GM12878 (cell line): ENCODE measurements at regions not wholly inside any gene's neighbourhood (a gene's known extent, or its start where the extent isn't known, plus 50 kb on each side); places are given as distances from the start of the nearest gene placed in this dataset.

ENCODE experiments used
- ATAC-seq: fragments of 200-7000 bp; cut with Tn5 transposase; 3 replicates; pipeline ENCODE4 v1.9.1; 2020; ENCODE audit warnings: mild to moderate bottlenecking, moderate library complexity
- BruUV-seq: library from RNA; stranded (reverse); fragments of 400-500 nt; replicated peaks from 2 replicates; lab custom pipeline; 2021; lab: Mats Ljungman, UMichigan
- CTCF ChIA-PET: fragments of 300-600 bp; sonication (Branson Sonifier 250); formaldehyde crosslinking; extraction: SDS; loops from one replicate; lab custom pipeline; 2021; ENCODE audit warnings: inconsistent platforms; lab: Yijun Ruan, JAX
- POLR2A ChIA-PET: fragments of 350-600 bp; formaldehyde crosslinking; extraction: SDS; loops from one replicate; lab custom pipeline; 2021; ENCODE audit warnings: inconsistent platforms; lab: Charles Lee
- RAD21 ChIA-PET: fragments of 300-600 bp; sonication (Branson Sonifier 250); formaldehyde crosslinking; loops from one replicate; lab custom pipeline; 2023; ENCODE audit warnings: antibody characterized with exemption; ENCODE audit not compliant: unreplicated experiment; lab: Charles Lee
- SMC1A ChIA-PET: fragments of 300-600 bp; sonication (Branson Sonifier 250); formaldehyde crosslinking; loops from one replicate; lab custom pipeline; 2023; ENCODE audit not compliant: unreplicated experiment, uncharacterized antibody; lab: Charles Lee
- DNase-seq: peaks from one replicate; pipeline ENCODE4 v3.0.0-alpha.2; 2011; ENCODE audit warnings: low read depth, low spot score
- FAIRE-seq: peaks from 3 replicates; lab custom pipeline; 2011; peaks lifted over from hg19 to GRCh38; lab: Jason Lieb, UNC
- H2AFZ ChIP-seq: 2 replicates; pipeline ENCODE4 v1.6.0; 2011; ENCODE audit warnings: low read depth, low read length, control low read depth; ENCODE audit not compliant: control insufficient read depth
- H3K27ac ChIP-seq: 2 replicates; pipeline ENCODE4 v1.5.1; 2011; ENCODE audit warnings: control low read depth; ENCODE audit not compliant: control insufficient read depth, insufficient read depth
- H3K27me3 ChIP-seq, 2 experiments: replicated peaks in 1 of 2; 2 replicates each; pipeline versions ENCODE4 v1.6.0 to v1.6.1; 2011; ENCODE audit warnings: low read length in 1 of 2; ENCODE audit not compliant: control insufficient read depth in 2 of 2, insufficient read depth in 2 of 2
- H3K36me3 ChIP-seq, 2 experiments: 2 replicates each; pipeline ENCODE4 v1.5.1; 2011; ENCODE audit warnings: low read length in 1 of 2; ENCODE audit not compliant: control insufficient read depth in 2 of 2, insufficient read depth in 2 of 2
- H3K4me1 ChIP-seq: 2 replicates; pipeline ENCODE4 v1.6.1; 2011; ENCODE audit warnings: mild to moderate bottlenecking, low read length, moderate library complexity, mixed read lengths; ENCODE audit not compliant: control insufficient read depth, insufficient read depth
- H3K4me2 ChIP-seq: 2 replicates; pipeline ENCODE4 v1.6.0; 2011; ENCODE audit warnings: control low read depth; ENCODE audit not compliant: control insufficient read depth, insufficient read depth
- H3K4me3 ChIP-seq: fragments of 200-600 bp; sonication (generic); 2 replicates; pipeline ENCODE4 v1.5.1; 2016
- H3K79me2 ChIP-seq: 2 replicates; pipeline ENCODE4 v1.6.0; 2011; ENCODE audit warnings: low read length; ENCODE audit not compliant: control insufficient read depth, insufficient read depth
- H3K9ac ChIP-seq: 2 replicates; pipeline ENCODE4 v1.8.0; 2011; ENCODE audit warnings: low read length, control low read depth, mixed read lengths; ENCODE audit not compliant: control insufficient read depth, insufficient read depth
- H3K9me3 ChIP-seq: replicated peaks from 3 replicates; pipeline ENCODE4 v1.5.1; 2011; ENCODE audit warnings: mild to moderate bottlenecking, low read length; ENCODE audit not compliant: control insufficient read depth, insufficient read depth
- H4K20me1 ChIP-seq: 2 replicates; pipeline ENCODE4 v1.6.0; 2011; ENCODE audit not compliant: control insufficient read depth, insufficient read depth
- ATF7 ChIP-seq: fragments of 450-650 bp; IDR thresholded peaks from 2 replicates; pipeline ENCODE4 v1.6.1; 2016; ENCODE audit warnings: low read depth, mild to moderate bottlenecking
- BACH1 ChIP-seq: fragments of 450-650 bp; IDR thresholded peaks from 2 replicates; pipeline ENCODE4 v1.6.1; 2017; ENCODE audit warnings: mild to moderate bottlenecking, borderline replicate concordance
- CEBPB ChIP-seq, 2 experiments: fragments of 150-350 bp in 1 of 2; IDR thresholded peaks; 2 replicates each; pipeline ENCODE4 v1.6.1; 2012 to 2014; ENCODE audit warnings: low read depth in 2 of 2, low read length in 2 of 2, borderline replicate concordance in 1 of 2, inconsistent platforms in 1 of 2
- CHD4 ChIP-seq: fragments of 200-600 bp; sonication (generic); IDR thresholded peaks from 2 replicates; pipeline ENCODE4 v1.6.1; 2016; ENCODE audit warnings: mild to moderate bottlenecking
- CREB1 ChIP-seq: IDR thresholded peaks from 2 replicates; pipeline ENCODE4 v1.6.1; 2012; ENCODE audit warnings: low read depth, mild to moderate bottlenecking, inconsistent platforms
- GATAD2B ChIP-seq: fragments of 450-650 bp; conservative IDR thresholded peaks from 2 replicates; pipeline ENCODE4 v1.6.1; 2017; ENCODE audit warnings: low read depth, mild to moderate bottlenecking, moderate library complexity
- IKZF1 ChIP-seq: fragments of 450-650 bp; conservative IDR thresholded peaks from 2 replicates; pipeline ENCODE4 v1.6.1; 2017; ENCODE audit warnings: antibody characterized with exemption, mild to moderate bottlenecking
- IRF4 ChIP-seq: IDR thresholded peaks from 2 replicates; pipeline ENCODE4 v1.6.1; 2011; ENCODE audit warnings: low read depth, low read length
- JUND ChIP-seq: IDR thresholded peaks from 2 replicates; pipeline ENCODE4 v1.6.1; 2012; ENCODE audit warnings: low read depth, mild to moderate bottlenecking, low read length, improper control_type of control experiment, moderate library complexity
- NFXL1 ChIP-seq: fragments of 450-650 bp; IDR thresholded peaks from 2 replicates; pipeline ENCODE4 v1.6.1; 2017; ENCODE audit warnings: antibody characterized with exemption, mild to moderate bottlenecking, borderline replicate concordance
- NRF1 ChIP-seq: conservative IDR thresholded peaks from 2 replicates; pipeline ENCODE4 v1.6.1; 2011; ENCODE audit warnings: mild to moderate bottlenecking, low read depth, low read length, improper control_type of control experiment
- SREBF2 ChIP-seq: IDR thresholded peaks from 2 replicates; pipeline ENCODE4 v1.6.1; 2012; ENCODE audit warnings: mild to moderate bottlenecking, low read length
- SRF ChIP-seq, 2 experiments: IDR thresholded peaks; 2 replicates each; pipeline ENCODE4 v1.6.1; 2011; ENCODE audit warnings: low read depth in 2 of 2, low read length in 2 of 2, mild to moderate bottlenecking in 1 of 2, moderate library complexity in 1 of 2
- TCF3 ChIP-seq: IDR thresholded peaks from 2 replicates; pipeline ENCODE4 v1.6.1; 2012; ENCODE audit warnings: low read depth, mild to moderate bottlenecking, low read length, borderline replicate concordance; ENCODE audit not compliant: insufficient read depth
- ZBTB33 ChIP-seq: fragments of 450-650 bp; IDR thresholded peaks from 2 replicates; pipeline ENCODE4 v1.6.1; 2017; ENCODE audit warnings: mild to moderate bottlenecking
- ZSCAN29 ChIP-seq: fragments of 450-650 bp; IDR thresholded peaks from 2 replicates; pipeline ENCODE4 v1.6.1; 2017; ENCODE audit warnings: mild to moderate bottlenecking, moderate library complexity
- WGBS: methylation state at CpG from one replicate; pipeline ENCODE4 v1.1.6; 2016; ENCODE audit warnings: low lambda C conversion rate; ENCODE audit not compliant: insufficient replicate concordance, insufficient coverage; ENCODE audit errors: missing lambda C conversion rate; 5-methylcytosine and 5-hydroxymethylcytosine counted together
- in situ Hi-C: fragments of 300-500 bp; cut with MboI; formaldehyde crosslinking; loops from 9 replicates; pipeline ENCODE4 v1.14.3; 2018; ENCODE audit warnings: mixed read lengths
- intact Hi-C: fragments of 100-400 bp; cut with micrococcal nuclease; formaldehyde crosslinking; loops from one replicate; pipeline ENCODE4 v1.14.2; 2022; ENCODE audit not compliant: unreplicated experiment

GRCh38 chr10:100670368-100670767 lies 75.0 kb upstream of the PAX2 start:
- no peaks in the 10 kb centered on the region for H3K4me1 ChIP-seq
- no peak overlapping the region for H3K9ac ChIP-seq
- H3K27me3 ChIP-seq = peaks cover 7 to 16% of the 10 kb centered on the region in 2 experiments
- H3K27ac ChIP-seq = no peak overlapping the region
- intact Hi-C loops = loop anchor here (5.0 kb wide), 1 partner anchor 108 kb away; no protein-coding TSS in a partner anchor
- H4K20me1 ChIP-seq = no peaks in the 10 kb centered on the region
- ChIA-PET POLR2A (no interaction called here), SMC1A (no interaction called here), RAD21 (interaction anchor here (0.7 to 2.3 kb wide), 2 partner anchors 208 to 240 kb away, joined by 3 to 4 read pairs; no protein-coding TSS in a partner anchor), CTCF (interaction anchor here (0.6 to 3.6 kb wide), 6 partner anchors 57 to 218 kb away, joined by 3 to 23 read pairs (median 6); no protein-coding TSS in a partner anchor)
- DNase-seq (no peak), FAIRE-seq (no peak), ATAC-seq (0 out of 3 replicates have a peak, but pooled peaks have one; percentile 12)
- H3K9me3 ChIP-seq = no peaks in the 10 kb centered on the region
- WGBS = 32% methylated on average over 4 of the region's 6 CpGs
- BruUV-seq = no TSS peak
- H2AFZ ChIP-seq = no peak overlapping the region
- no peaks in the 10 kb centered on the region for H3K79me2 ChIP-seq
- in situ Hi-C loops = loop anchor here (5.0 kb wide), 2 partner anchors 72 to 202 kb away; no protein-coding TSS in a partner anchor
- no peak overlapping the region for H3K4me3 ChIP-seq
- no peak for TF ChIP-seq CHD4
- TF ChIP-seq SREBF2 = no peak
- H3K36me3 ChIP-seq = no peaks in the 10 kb centered on the region
- H3K4me2 ChIP-seq = no peak overlapping the region

GRCh38 chr10:100670828-100671479 lies 74.4 kb upstream of the PAX2 start:
- H3K4me1 ChIP-seq = no peaks in the 10 kb centered on the region
- H3K27ac ChIP-seq = no peak overlapping the region
- no TSS peak for BruUV-seq
- RAD21 ChIA-PET = interaction anchor here (0.7 to 2.3 kb wide), 2 partner anchors 207 to 241 kb away, joined by 3 to 4 read pairs; no protein-coding TSS in a partner anchor
- no peak overlapping the region for H3K9ac ChIP-seq
- peaks cover 7 to 16% of the 10 kb centered on the region in 2 experiments for H3K27me3 ChIP-seq
- H3K79me2 ChIP-seq = no peaks in the 10 kb centered on the region
- no peak overlapping the region for H2AFZ ChIP-seq
- peak; percentile 100 for ATAC-seq
- POLR2A ChIA-PET = no interaction called here
- no peak overlapping the region for H3K4me3 ChIP-seq
- 17% methylated on average over 31 of the region's 54 CpGs for WGBS
- SMC1A ChIA-PET = no interaction called here
- intact Hi-C loops (loop anchor here (1.0 to 5.0 kb wide), 4 partner anchors 72 to 207 kb away; no protein-coding TSS in a partner anchor), in situ Hi-C loops (loop anchor here (5.0 kb wide), 2 partner anchors 71 to 201 kb away; no protein-coding TSS in a partner anchor)
- CTCF ChIA-PET = interaction anchor here (0.6 to 3.6 kb wide), 7 partner anchors 57 to 343 kb away, joined by 3 to 23 read pairs (median 5); no protein-coding TSS in a partner anchor
- no peaks in the 10 kb centered on the region for H3K36me3 ChIP-seq
- no peak for FAIRE-seq
- no peaks in the 10 kb centered on the region for H3K9me3 ChIP-seq
- DNase-seq = no peak
- no peaks in the 10 kb centered on the region for H4K20me1 ChIP-seq
- H3K4me2 ChIP-seq = no peak overlapping the region
- TF ChIP-seq CREB1 = no peak
- TF ChIP-seq NRF1 = no peak
- no peak for TF ChIP-seq ATF7
- peak; percentile 22; the same call in 1 of the 2 replicates for TF ChIP-seq BACH1
- no peak for TF ChIP-seq IRF4
- no peak for TF ChIP-seq ZBTB33
- TF ChIP-seq CEBPB (IDR thresholded peaks at IDR 0.05; ENCODE audit: borderline replicate concordance in 1 of 2, low read depth in 2 of 2, low read length in 2 of 2) = no peak
- peak; percentile 40; the same call in 1 of the 2 replicates for TF ChIP-seq GATAD2B
- TF ChIP-seq TCF3 = no peak
- no peak for TF ChIP-seq JUND
- TF ChIP-seq NFXL1 = 0 out of 2 replicates have a peak, but pooled peaks have one; percentile 35
- TF ChIP-seq IKZF1 = no peak
- no peak for TF ChIP-seq ZSCAN29
- no peak for TF ChIP-seq SRF (IDR thresholded peaks at IDR 0.05; ENCODE audit: low read depth in 2 of 2, low read length in 2 of 2)
